AG04449 (cell line): ENCODE measurements at regions not wholly inside any gene's neighbourhood (a gene's known extent, or its start where the extent isn't known, plus 50 kb on each side); places are given as distances from the start of the nearest gene placed in this dataset.
A peak's percentile ranks its signal among the peaks of the same experiment; 100 is the strongest.

Source experiments
- CTCF ChIA-PET: fragments of 350-600 bp; formaldehyde crosslinking; extraction: SDS; loops from one replicate; lab custom pipeline; 2021; ENCODE audit warnings: antibody characterized with exemption; lab: Yijun Ruan, JAX
- POLR2A ChIA-PET: fragments of 400-600, 350-600 bp; formaldehyde crosslinking; extraction: SDS; loops from one replicate; lab custom pipeline; 2020; ENCODE audit warnings: antibody characterized with exemption, inconsistent platforms; lab: Yijun Ruan, JAX
- DNase-seq: peaks from one replicate; pipeline ENCODE4 v3.0.0-alpha.2; 2010; ENCODE audit warnings: low read depth, low spot score
- H3K4me3 ChIP-seq: 2 replicates; pipeline ENCODE4 v1.5.1; 2011; ENCODE audit warnings: low read depth, mild to moderate bottlenecking, control low read depth, low read length
- TF ChIP-seq, protein P1 (sequence below): IDR thresholded peaks from one replicate; pipeline ENCODE4 v1.5.1; 2011; ENCODE audit warnings: mild to moderate bottlenecking, moderate library complexity, low read length, control low read depth, inconsistent platforms; ENCODE audit not compliant: insufficient read depth; ENCODE audit errors: missing control alignments

- no peak overlapping the region for H3K4me3 ChIP-seq
- ChIA-PET POLR2A (no interaction called here), CTCF (interaction anchor here (0.7 to 2.7 kb wide), 5 partner anchors 12 to 154 kb away, joined by 3 to 9 read pairs (median 3); no protein-coding TSS in a partner anchor)
- TF ChIP-seq, protein P1, sequence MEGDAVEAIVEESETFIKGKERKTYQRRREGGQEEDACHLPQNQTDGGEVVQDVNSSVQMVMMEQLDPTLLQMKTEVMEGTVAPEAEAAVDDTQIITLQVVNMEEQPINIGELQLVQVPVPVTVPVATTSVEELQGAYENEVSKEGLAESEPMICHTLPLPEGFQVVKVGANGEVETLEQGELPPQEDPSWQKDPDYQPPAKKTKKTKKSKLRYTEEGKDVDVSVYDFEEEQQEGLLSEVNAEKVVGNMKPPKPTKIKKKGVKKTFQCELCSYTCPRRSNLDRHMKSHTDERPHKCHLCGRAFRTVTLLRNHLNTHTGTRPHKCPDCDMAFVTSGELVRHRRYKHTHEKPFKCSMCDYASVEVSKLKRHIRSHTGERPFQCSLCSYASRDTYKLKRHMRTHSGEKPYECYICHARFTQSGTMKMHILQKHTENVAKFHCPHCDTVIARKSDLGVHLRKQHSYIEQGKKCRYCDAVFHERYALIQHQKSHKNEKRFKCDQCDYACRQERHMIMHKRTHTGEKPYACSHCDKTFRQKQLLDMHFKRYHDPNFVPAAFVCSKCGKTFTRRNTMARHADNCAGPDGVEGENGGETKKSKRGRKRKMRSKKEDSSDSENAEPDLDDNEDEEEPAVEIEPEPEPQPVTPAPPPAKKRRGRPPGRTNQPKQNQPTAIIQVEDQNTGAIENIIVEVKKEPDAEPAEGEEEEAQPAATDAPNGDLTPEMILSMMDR = no peak
- no peak for DNase-seq
These were observed 296.5 kb upstream of the RASGRP1 start for GRCh38 chr15:38861108-38861507.

DNA sequence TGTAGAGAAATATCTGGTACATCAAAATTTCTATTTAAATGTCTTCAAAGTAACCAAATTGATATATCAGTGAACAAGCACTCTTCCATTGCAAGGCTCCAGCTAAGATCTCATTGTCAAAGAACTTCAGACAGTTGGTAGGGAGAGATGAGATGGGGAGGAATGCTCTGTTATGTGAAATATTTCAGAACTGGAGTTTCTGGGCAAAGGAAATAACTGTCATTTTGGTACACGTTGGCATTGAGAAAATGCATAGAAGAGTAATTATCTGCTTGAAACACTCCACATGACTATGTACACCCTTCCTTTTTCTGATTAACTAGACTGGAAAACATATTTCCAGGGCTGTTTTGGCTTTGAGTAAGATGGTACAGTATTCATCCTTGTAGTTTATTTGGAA, 297.5 kb upstream of the RASGRP1 start:
- DNase-seq = no peak
- TF ChIP-seq, protein P1 = no peak
- no peak overlapping the region for H3K4me3 ChIP-seq
- ChIA-PET CTCF (interaction anchor here (1.1 to 2.7 kb wide), 4 partner anchors 45 to 162 kb away, joined by 3 to 9 read pairs (median 6); no protein-coding TSS in a partner anchor), POLR2A (no interaction called here)

DNA sequence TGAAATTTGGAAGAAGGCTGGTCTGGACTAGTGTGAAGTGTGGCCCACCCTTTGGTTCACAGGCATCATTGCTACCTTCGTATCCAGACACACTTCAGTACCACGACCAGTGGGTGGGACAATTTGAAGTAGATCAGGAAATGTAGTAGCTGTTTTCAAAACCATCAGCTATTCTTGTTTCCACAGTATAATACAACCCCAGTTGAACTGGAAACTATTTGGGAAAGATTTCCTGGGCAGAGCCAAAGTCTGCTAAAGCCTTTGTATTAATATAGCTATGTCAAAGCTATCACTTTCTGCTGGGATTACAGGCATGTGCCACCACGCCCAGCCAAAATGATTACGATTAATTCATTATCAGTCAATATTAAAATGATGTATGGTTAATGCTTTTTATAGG, 298.8 kb upstream of the RASGRP1 start:
- no peak overlapping the region for H3K4me3 ChIP-seq
- DNase-seq = no peak
- TF ChIP-seq, protein P1 = no peak
- POLR2A ChIA-PET = interaction anchor here (1.1 to 1.6 kb wide), 2 partner anchors 33 to 149 kb away, joined by 3 to 4 read pairs; no protein-coding TSS in a partner anchor
- CTCF ChIA-PET = interaction anchor here (0.8 to 2.7 kb wide), 11 partner anchors 9 to 262 kb away, joined by 3 to 18 read pairs (median 4); no protein-coding TSS in a partner anchor

DNA sequence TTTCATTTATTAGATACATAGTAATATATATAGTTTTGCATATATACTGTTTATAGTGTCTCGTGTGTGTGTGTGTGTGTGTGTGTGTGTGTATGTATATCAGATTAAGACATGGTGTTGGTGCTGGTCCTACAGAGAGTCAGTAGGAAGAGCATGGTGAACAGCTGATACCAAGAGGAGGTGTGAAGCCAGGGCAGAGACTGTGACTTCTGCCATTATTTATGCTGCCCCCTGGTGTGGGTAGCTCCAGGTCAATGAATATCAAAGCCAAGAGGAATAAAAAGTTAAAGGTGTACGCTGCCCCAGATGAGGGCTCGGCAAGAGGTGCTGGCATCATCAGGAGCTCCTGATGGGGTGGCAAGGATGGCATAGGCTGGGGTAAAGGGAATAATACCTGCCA, 299.5 kb upstream of the RASGRP1 start:
- ChIA-PET CTCF (interaction anchor here (0.8 to 2.7 kb wide), 11 partner anchors 9 to 261 kb away, joined by 3 to 18 read pairs (median 5); no protein-coding TSS in a partner anchor), POLR2A (interaction anchor here (1.0 to 1.6 kb wide), 3 partner anchors 21 to 150 kb away, joined by 3 to 4 read pairs (median 3); no protein-coding TSS in a partner anchor)
- H3K4me3 ChIP-seq = no peak overlapping the region
- no peak for DNase-seq
- TF ChIP-seq, protein P1 = no peak

DNA sequence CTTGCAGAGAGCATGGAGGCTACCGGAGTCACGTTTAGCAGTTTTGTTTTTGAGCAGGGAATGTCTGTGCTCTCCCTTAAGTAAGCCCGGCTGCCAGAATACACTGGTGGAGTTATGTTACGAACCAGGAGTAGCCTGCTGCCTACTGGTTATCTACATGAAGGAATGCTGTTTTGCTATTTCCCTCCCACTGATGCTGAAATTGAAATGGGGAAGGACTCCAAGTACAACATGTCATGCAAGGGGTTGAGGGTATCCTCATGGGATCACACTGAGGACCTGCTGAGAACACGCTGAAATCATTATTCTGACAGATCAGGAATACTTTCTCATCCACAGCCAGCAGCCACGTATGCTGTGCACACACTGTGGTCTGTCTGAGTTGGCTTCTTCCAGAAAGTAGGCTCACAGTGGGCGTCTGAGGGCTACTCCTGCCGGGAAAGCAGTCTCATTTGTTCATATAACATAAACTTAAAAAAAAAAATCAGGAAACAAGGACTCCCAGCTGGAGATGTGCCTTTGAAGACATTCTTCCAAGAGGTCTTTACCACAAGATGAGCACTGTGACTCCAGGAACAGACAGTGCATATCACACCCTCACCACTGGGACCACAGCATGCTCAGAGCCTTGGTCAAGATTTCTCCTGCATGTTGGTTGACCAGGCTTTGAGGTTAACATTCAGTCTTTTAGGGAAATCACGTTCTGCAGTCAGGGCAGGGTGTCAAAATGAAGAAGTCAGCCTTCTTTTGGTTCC, 300.4 kb upstream of the RASGRP1 start:
- ChIA-PET POLR2A (interaction anchor here (1.0 to 1.2 kb wide), 3 partner anchors 11 to 42 kb away, joined by 3 to 6 read pairs (median 3); no protein-coding TSS in a partner anchor), CTCF (interaction anchor here (0.9 to 2.6 kb wide), 6 partner anchors 8 to 157 kb away, joined by 3 to 18 read pairs (median 5); no protein-coding TSS in a partner anchor)
- TF ChIP-seq, protein P1 = peak; percentile 27
- H3K4me3 ChIP-seq = no peak overlapping the region
- peak; percentile 99 for DNase-seq

DNA sequence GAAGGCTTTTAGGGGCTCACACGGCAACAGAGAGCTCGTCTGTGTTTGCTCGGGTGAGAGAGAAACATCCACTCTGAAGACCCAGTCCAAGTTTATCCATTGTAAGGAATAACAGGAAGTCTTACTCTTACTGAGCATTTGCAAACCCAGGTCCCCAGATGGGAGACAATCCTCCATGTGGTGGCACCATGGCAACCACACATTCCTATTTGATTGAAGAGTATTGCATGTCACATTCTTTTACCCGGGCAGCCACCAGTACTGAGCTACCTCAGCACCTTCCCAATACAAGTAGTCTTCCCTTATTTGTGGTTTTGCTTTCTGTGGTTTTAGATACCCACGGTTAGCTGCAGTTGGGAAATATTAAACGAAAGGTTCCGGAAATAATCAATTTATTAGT, 302.9 kb upstream of the RASGRP1 start:
- H3K4me3 ChIP-seq = no peak overlapping the region
- TF ChIP-seq, protein P1 = no peak
- DNase-seq = no peak
- ChIA-PET POLR2A (interaction anchor here (0.6 to 1.5 kb wide), 5 partner anchors 17 to 273 kb away, joined by 3 to 4 read pairs (median 3); no protein-coding TSS in a partner anchor), CTCF (interaction anchor here (1.0 kb wide), 1 partner anchor 18 kb away, joined by 3 read pairs; no protein-coding TSS in a partner anchor)
